ENCODE measurements at regions not wholly inside any gene's neighbourhood (a gene's known extent, or its start where the extent isn't known, plus 50 kb on each side); places are given as distances from the start of the nearest gene placed in this dataset.

GRCh38 chr11:87589082-87589481 lies 551.3 kb downstream of the TMEM135 start:
- H4K20me1 ChIP-seq (replicated peaks in 1 of 2; ENCODE audit: control insufficient read depth in 1 of 2, insufficient read depth in 2 of 2, low read length in 2 of 2): no peaks in the 10 kb centered on the region
- no peak overlapping the region for H3K4me2 ChIP-seq (ENCODE audit: insufficient read depth in 1 of 2, low read depth in 2 of 2, low read length in 2 of 2)
- no peaks in the 10 kb centered on the region for H3K79me2 ChIP-seq (ENCODE audit: control insufficient read depth in 1 of 2, insufficient read depth in 2 of 2, low read length in 2 of 2)
- H2BK5ac ChIP-seq (ENCODE audit: low read depth, low read length): no peak overlapping the region
- ChIA-PET POLR2A (ENCODE audit: partially characterized antibody) (no interaction called here), CTCF (ENCODE audit: partially characterized antibody) (no interaction called here)
- no peak overlapping the region for H3K4ac ChIP-seq (replicated peaks; ENCODE audit: insufficient read length, low read depth, low read length)
- no peak overlapping the region for H2AK5ac ChIP-seq (ENCODE audit: low read depth, low read length)
- H3K9me3 ChIP-seq (ENCODE audit: insufficient read depth in 2 of 2, low read depth in 1 of 2, low read length in 1 of 2): no peaks in the 10 kb centered on the region
- H3K14ac ChIP-seq (ENCODE audit: insufficient read length): no peak overlapping the region
- H3K36me3 ChIP-seq (ENCODE audit: control insufficient read depth in 2 of 4, insufficient read depth in 4 of 4, low read length in 3 of 4): no peaks in the 10 kb centered on the region
- no peak overlapping the region for H2BK20ac ChIP-seq (ENCODE audit: low read length)
- no peak overlapping the region for H2BK15ac ChIP-seq (ENCODE audit: low read length)
- no peaks in the 10 kb centered on the region for H3K4me1 ChIP-seq (replicated peaks in 1 of 4; ENCODE audit: control insufficient read depth in 3 of 4, insufficient read depth in 4 of 4, low read length in 3 of 4)
- no peaks in the 10 kb centered on the region for H3K27me3 ChIP-seq (replicated peaks in 1 of 4; ENCODE audit: control insufficient read depth in 3 of 4, extremely low read depth in 1 of 4, insufficient read depth in 3 of 4, low read length in 3 of 4)
- H2AFZ ChIP-seq (ENCODE audit: low read length): no peak overlapping the region
- H3K27ac ChIP-seq (ENCODE audit: low read depth, low read length): no peak overlapping the region
- H4K5ac ChIP-seq (ENCODE audit: insufficient read length, low read depth, low read length): no peak overlapping the region
- no peak overlapping the region for H3K18ac ChIP-seq (ENCODE audit: extremely low read depth, low read length)
- H3K23ac ChIP-seq (ENCODE audit: insufficient read length): no peak overlapping the region
- H3K23me2 ChIP-seq (ENCODE audit: low read depth, low read length): no peaks in the 10 kb centered on the region
- no peak for FAIRE-seq
- H2BK12ac ChIP-seq (ENCODE audit: low read depth, low read length): no peak overlapping the region
- 100% methylated on average over 3 of the region's 3 CpGs; no CpG with 5 or more reads in 1 of the 2 experiments for WGBS, 2 experiments (ENCODE audit: extremely low coverage in 1 of 2, insufficient coverage in 1 of 2, insufficient read length in 1 of 2, insufficient replicate concordance in 2 of 2, low coverage in 1 of 2, low lambda C conversion rate in 2 of 2, missing lambda C conversion rate in 1 of 2)
- H3K9ac ChIP-seq (replicated peaks in 1 of 4; ENCODE audit: extremely low read depth in 1 of 4, low read depth in 3 of 4, low read length in 3 of 4): no peak overlapping the region
- no peak overlapping the region for H4K91ac ChIP-seq (replicated peaks; ENCODE audit: insufficient read length, low read length)
- H3K79me1 ChIP-seq (ENCODE audit: low read depth, low read length): no peaks in the 10 kb centered on the region
- H4K8ac ChIP-seq (ENCODE audit: extremely low read depth, insufficient read depth, low read length): no peak overlapping the region; the same call in 1 of the 2 replicates
- DNase-seq (ENCODE audit: low read depth in 1 of 2, low spot score in 2 of 2): no peak
- H3K4me3 ChIP-seq (ENCODE audit: extremely low read depth in 1 of 4, insufficient read depth in 2 of 4, low read depth in 3 of 4, low read length in 4 of 4): no peak overlapping the region
- H3K56ac ChIP-seq (replicated peaks; ENCODE audit: insufficient read length, low read depth, low read length): no peak overlapping the region
- no peak overlapping the region for H2BK120ac ChIP-seq (replicated peaks; ENCODE audit: low read depth, low read length)
- TF ChIP-seq CHD7 (IDR thresholded peaks at IDR 0.05; ENCODE audit: insufficient replicate concordance, low read length): no peak
